ENCODE measurements at regions not wholly inside any gene's neighbourhood (a gene's known extent, or its start where the extent isn't known, plus 50 kb on each side); places are given as distances from the start of the nearest gene placed in this dataset.

GRCh38 chr14:54189748-54190354 lies 207.0 kb upstream of the CDKN3 start:
- Mint-ChIP-seq H3K36me3 (no peaks in the 10 kb centered on the region), H3K9me3 (peaks cover 4% of the 10 kb centered on the region), H3K4me3 (no peak overlapping the region), H3K27ac (no peak overlapping the region), H3K27me3 (no peaks in the 10 kb centered on the region), H3K4me1 (ENCODE audit: unreplicated experiment) (peaks cover 30% of the 10 kb centered on the region)
- DNase-seq (ENCODE audit: extremely low spot score, unreplicated experiment) = no peak
- TF ChIP-seq CTCF (conservative IDR thresholded peaks at IDR 0.05) = no peak

GRCh38 chr14:54191846-54192245 lies 205.0 kb upstream of the CDKN3 start:
- no peak for DNase-seq (ENCODE audit: extremely low spot score, unreplicated experiment)
- Mint-ChIP-seq H3K4me1 (ENCODE audit: unreplicated experiment) (peaks cover 24% of the 10 kb centered on the region), H3K4me3 (no peak overlapping the region), H3K9me3 (peaks cover 4% of the 10 kb centered on the region), H3K36me3 (no peaks in the 10 kb centered on the region), H3K27me3 (no peaks in the 10 kb centered on the region), H3K27ac (no peak overlapping the region)
- no peak for TF ChIP-seq CTCF (conservative IDR thresholded peaks at IDR 0.05)

GRCh38 chr14:54192610-54193009 lies 204.2 kb upstream of the CDKN3 start:
- Mint-ChIP-seq H3K36me3 (no peaks in the 10 kb centered on the region), H3K27ac (no peak overlapping the region), H3K4me1 (ENCODE audit: unreplicated experiment) (peaks cover 19% of the 10 kb centered on the region), H3K9me3 (peaks cover 4% of the 10 kb centered on the region), H3K4me3 (no peak overlapping the region), H3K27me3 (no peaks in the 10 kb centered on the region)
- no peak for DNase-seq (ENCODE audit: extremely low spot score, unreplicated experiment)
- no peak for TF ChIP-seq CTCF (conservative IDR thresholded peaks at IDR 0.05)

- peaks cover 11% of the 10 kb centered on the region for H3K4me1 Mint-ChIP-seq (ENCODE audit: unreplicated experiment)
- H3K9me3 Mint-ChIP-seq = peaks cover 12% of the 10 kb centered on the region
- no peaks in the 10 kb centered on the region for H3K36me3 Mint-ChIP-seq
- no peaks in the 10 kb centered on the region for H3K27me3 Mint-ChIP-seq
- DNase-seq (ENCODE audit: extremely low spot score, unreplicated experiment) = no peak
- no peak overlapping the region for H3K27ac Mint-ChIP-seq
- H3K4me3 Mint-ChIP-seq = no peak overlapping the region
- TF ChIP-seq CTCF (conservative IDR thresholded peaks at IDR 0.05) = no peak
These were observed 202.9 kb upstream of the CDKN3 start for GRCh38 chr14:54193871-54194270.

GRCh38 chr14:54194501-54194900 lies 202.3 kb upstream of the CDKN3 start:
- DNase-seq (ENCODE audit: extremely low spot score, unreplicated experiment) = no peak
- H3K4me1 Mint-ChIP-seq (ENCODE audit: unreplicated experiment) = peaks cover 7% of the 10 kb centered on the region
- H3K27me3 Mint-ChIP-seq = no peaks in the 10 kb centered on the region
- H3K36me3 Mint-ChIP-seq = no peaks in the 10 kb centered on the region
- H3K9me3 Mint-ChIP-seq = peaks cover 13% of the 10 kb centered on the region
- no peak overlapping the region for H3K27ac Mint-ChIP-seq
- TF ChIP-seq CTCF (conservative IDR thresholded peaks at IDR 0.05) = no peak
- H3K4me3 Mint-ChIP-seq = no peak overlapping the region

GRCh38 chr14:54197369-54197768 lies 199.4 kb upstream of the CDKN3 start:
- Mint-ChIP-seq H3K4me1 (ENCODE audit: unreplicated experiment) (no peaks in the 10 kb centered on the region), H3K4me3 (no peak overlapping the region), H3K9me3 (peaks cover 9% of the 10 kb centered on the region), H3K27ac (no peak overlapping the region), H3K27me3 (no peaks in the 10 kb centered on the region), H3K36me3 (no peaks in the 10 kb centered on the region)
- no peak for TF ChIP-seq CTCF (conservative IDR thresholded peaks at IDR 0.05)
- DNase-seq (ENCODE audit: extremely low spot score, unreplicated experiment) = no peak
